ENCODE measurements at regions not wholly inside any gene's neighbourhood (a gene's known extent, or its start where the extent isn't known, plus 50 kb on each side); places are given as distances from the start of the nearest gene placed in this dataset.
"Not testable (repeated sequence)": the region's sequence is repeated elsewhere in the genome, so short reads cannot be mapped to it uniquely, and the experiment has no call there.

GRCh38 chr12:95385246-95386035, 88.5 kb upstream of the METAP2 start:
- Histone ChIP-seq H3K9me3 (no peaks in the 10 kb centered on the region), H3K4me3 (ENCODE audit: low read depth in 2 of 2, low read length in 1 of 2) (no peak overlapping the region), H2AFZ (ENCODE audit: low read depth) (no peak overlapping the region), H3K4me2 (no peak overlapping the region), H3K27me3 (ENCODE audit: insufficient read depth) (no peaks in the 10 kb centered on the region), H3K27ac (ENCODE audit: low read depth in 2 of 2, low read length in 1 of 2) (no peak overlapping the region), H3K4me1 (ENCODE audit: control insufficient read depth in 1 of 2, insufficient read depth in 2 of 2, low read depth in 1 of 2, low read length in 1 of 2) (no peaks in the 10 kb centered on the region), H4K20me1 (ENCODE audit: insufficient read depth) (no peaks in the 10 kb centered on the region), H3K79me2 (ENCODE audit: insufficient read depth) (no peaks in the 10 kb centered on the region), H3K9me2 (no peaks in the 10 kb centered on the region), H3F3A (replicated peaks; ENCODE audit: insufficient read depth) (no peaks in the 10 kb centered on the region), H3K36me3 (replicated peaks in 1 of 2; ENCODE audit: control insufficient read depth in 1 of 2, insufficient read depth in 2 of 2, low read length in 1 of 2) (no peaks in the 10 kb centered on the region), H3K9ac (no peak overlapping the region)
- no peak for DNase-seq
- CTCF ChIA-PET: no interaction called here
- POLR2A ChIA-PET: no interaction called here
- TF ChIP-seq GATA2 (CRISPR knock-in tag; IDR thresholded peaks at IDR 0.05) (no peak), ZBTB33 (IDR thresholded peaks at IDR 0.05; ENCODE audit: borderline replicate concordance, low read depth) (no peak), MAX (IDR thresholded peaks at IDR 0.05; ENCODE audit: low read depth) (no peak), TCF12 (IDR thresholded peaks at IDR 0.05) (no peak), YY1 (IDR thresholded peaks at IDR 0.05; ENCODE audit: low read depth) (no peak), RCOR1 (IDR thresholded peaks at IDR 0.05; ENCODE audit: low read length) (no peak), TEAD4 (IDR thresholded peaks at IDR 0.05; ENCODE audit: borderline replicate concordance, insufficient read depth) (no peak)
- WGBS (ENCODE audit: low lambda C conversion rate): 69% methylated on average over 12 of the region's 12 CpGs

GRCh38 chr12:95386051-95386450, 87.9 kb upstream of the METAP2 start:
- no peak overlapping the region for H3K4me2 ChIP-seq
- DNase-seq: no peak
- H3K4me3 ChIP-seq (ENCODE audit: low read depth in 2 of 2, low read length in 1 of 2): no peak overlapping the region

GRCh38 chr12:95388260-95388659, 85.7 kb upstream of the METAP2 start:
- H3K36me3 ChIP-seq (replicated peaks in 1 of 2; ENCODE audit: control insufficient read depth in 1 of 2, insufficient read depth in 2 of 2, low read length in 1 of 2); POLR2A ChIA-PET; H2AFZ ChIP-seq (ENCODE audit: low read depth); H3K4me1 ChIP-seq (ENCODE audit: control insufficient read depth in 1 of 2, insufficient read depth in 2 of 2, low read depth in 1 of 2, low read length in 1 of 2); DNase-seq; H4K20me1 ChIP-seq (ENCODE audit: insufficient read depth); H3K27me3 ChIP-seq (ENCODE audit: insufficient read depth); H3K4me3 ChIP-seq (ENCODE audit: low read depth in 2 of 2, low read length in 1 of 2); H3K9me3 ChIP-seq; H3K9me2 ChIP-seq; H3K9ac ChIP-seq; H3K79me2 ChIP-seq (ENCODE audit: insufficient read depth); H3F3A ChIP-seq (replicated peaks; ENCODE audit: insufficient read depth); H3K4me2 ChIP-seq; H3K27ac ChIP-seq (ENCODE audit: low read depth in 2 of 2, low read length in 1 of 2): not testable (repeated sequence)
- CTCF ChIA-PET: interaction anchor here (1.5 kb wide), 1 partner anchor 17 kb away, joined by 3 read pairs; no protein-coding TSS in a partner anchor
- 59% methylated on average over 10 of the region's 10 CpGs for WGBS (ENCODE audit: low lambda C conversion rate)

More at GRCh38 chr12:95386051-95386450, 87.9 kb upstream of the METAP2 start:
- no peaks in the 10 kb centered on the region for H3K9me3 ChIP-seq
- POLR2A ChIA-PET: no interaction called here
- no peak overlapping the region for H3K27ac ChIP-seq (ENCODE audit: low read depth in 2 of 2, low read length in 1 of 2)
- H3F3A ChIP-seq (replicated peaks; ENCODE audit: insufficient read depth): no peaks in the 10 kb centered on the region
- H2AFZ ChIP-seq (ENCODE audit: low read depth): no peak overlapping the region
- no peaks in the 10 kb centered on the region for H3K4me1 ChIP-seq (ENCODE audit: control insufficient read depth in 1 of 2, insufficient read depth in 2 of 2, low read depth in 1 of 2, low read length in 1 of 2)
- TF ChIP-seq ELF1 (IDR thresholded peaks at IDR 0.05): no peak
- no peak for TF ChIP-seq RAD21 (IDR thresholded peaks at IDR 0.05; ENCODE audit: low read length)
- TF ChIP-seq MAX (IDR thresholded peaks at IDR 0.05; ENCODE audit: low read depth): no peak
- no peak for TF ChIP-seq NRF1 (IDR thresholded peaks at IDR 0.05; ENCODE audit: low read depth, low read length)
- no peak for TF ChIP-seq JUND (IDR thresholded peaks at IDR 0.05)
- TF ChIP-seq GATA2 (CRISPR knock-in tag; IDR thresholded peaks at IDR 0.05): no peak
- TF ChIP-seq EP300 (IDR thresholded peaks at IDR 0.05; ENCODE audit: borderline replicate concordance in 1 of 2, low read depth in 1 of 2, low read length in 1 of 2): no peak
- no peak for TF ChIP-seq TAF1 (IDR thresholded peaks at IDR 0.05; ENCODE audit: borderline replicate concordance, low read depth, low read length)
- no peak for TF ChIP-seq FOXJ3 (CRISPR knock-in tag; IDR thresholded peaks at IDR 0.05)
- TF ChIP-seq FOSL2 (IDR thresholded peaks at IDR 0.05; ENCODE audit: borderline replicate concordance, low read depth): no peak
- no peak for TF ChIP-seq ZBTB33 (IDR thresholded peaks at IDR 0.05; ENCODE audit: borderline replicate concordance, low read depth)
- no peak for TF ChIP-seq SIN3A (IDR thresholded peaks at IDR 0.05; ENCODE audit: borderline replicate concordance, low read depth, low read length)
- TF ChIP-seq GABPA (IDR thresholded peaks at IDR 0.05; ENCODE audit: low read depth): no peak
- TF ChIP-seq TEAD4 (IDR thresholded peaks at IDR 0.05; ENCODE audit: borderline replicate concordance, insufficient read depth): no peak
- H3K9ac ChIP-seq: no peak overlapping the region
- no peaks in the 10 kb centered on the region for H4K20me1 ChIP-seq (ENCODE audit: insufficient read depth)
- H3K27me3 ChIP-seq (ENCODE audit: insufficient read depth): no peaks in the 10 kb centered on the region
- CTCF ChIA-PET: interaction anchor here (1.5 kb wide), 1 partner anchor 31 kb away, joined by 3 read pairs; no protein-coding TSS in a partner anchor
- no peaks in the 10 kb centered on the region for H3K9me2 ChIP-seq
- no peaks in the 10 kb centered on the region for H3K79me2 ChIP-seq (ENCODE audit: insufficient read depth)
- WGBS (ENCODE audit: low lambda C conversion rate): 58% methylated on average over 1 of the region's 1 CpG
- no peaks in the 10 kb centered on the region for H3K36me3 ChIP-seq (replicated peaks in 1 of 2; ENCODE audit: control insufficient read depth in 1 of 2, insufficient read depth in 2 of 2, low read length in 1 of 2)

Data from SK-N-SH (cell line).